Osteocyte (in vitro differentiated cells): ENCODE measurements at regions not wholly inside any gene's neighbourhood (a gene's known extent, or its start where the extent isn't known, plus 50 kb on each side); places are given as distances from the start of the nearest gene placed in this dataset.

Source experiments
- DNase-seq: peaks from one replicate; pipeline ENCODE4 v3.0.0; 2021; ENCODE audit warnings: mixed read lengths; ENCODE audit not compliant: unreplicated experiment; ENCODE audit errors: extremely low spot score
- H3K27ac Mint-ChIP-seq: one replicate; pipeline ENCODE4 v1.8.0; 2021; ENCODE audit warnings: mild to moderate bottlenecking, mixed read lengths; ENCODE audit not compliant: unreplicated experiment
- H3K27me3 Mint-ChIP-seq: one replicate; pipeline ENCODE4 v1.8.0; 2021; ENCODE audit warnings: mixed read lengths; ENCODE audit not compliant: unreplicated experiment
- H3K36me3 Mint-ChIP-seq: one replicate; pipeline ENCODE4 v1.8.0; 2021; ENCODE audit warnings: mixed read lengths; ENCODE audit not compliant: unreplicated experiment
- H3K4me1 Mint-ChIP-seq: one replicate; pipeline ENCODE4 v1.8.0; 2021; ENCODE audit warnings: mixed read lengths; ENCODE audit not compliant: unreplicated experiment
- H3K4me3 Mint-ChIP-seq: one replicate; pipeline ENCODE4 v1.8.0; 2021; ENCODE audit warnings: mild to moderate bottlenecking, moderate library complexity, mixed read lengths; ENCODE audit not compliant: unreplicated experiment
- H3K9me3 Mint-ChIP-seq: one replicate; pipeline ENCODE4 v1.8.0; 2021; ENCODE audit warnings: mixed read lengths; ENCODE audit not compliant: unreplicated experiment
- CTCF ChIP-seq: fragments of 200-600 bp; sonication (generic); IDR thresholded peaks from 2 replicates; pipeline ENCODE4 v1.5.0; 2021; ENCODE audit warnings: antibody characterized with exemption, mild to moderate bottlenecking, moderate library complexity

DNA sequence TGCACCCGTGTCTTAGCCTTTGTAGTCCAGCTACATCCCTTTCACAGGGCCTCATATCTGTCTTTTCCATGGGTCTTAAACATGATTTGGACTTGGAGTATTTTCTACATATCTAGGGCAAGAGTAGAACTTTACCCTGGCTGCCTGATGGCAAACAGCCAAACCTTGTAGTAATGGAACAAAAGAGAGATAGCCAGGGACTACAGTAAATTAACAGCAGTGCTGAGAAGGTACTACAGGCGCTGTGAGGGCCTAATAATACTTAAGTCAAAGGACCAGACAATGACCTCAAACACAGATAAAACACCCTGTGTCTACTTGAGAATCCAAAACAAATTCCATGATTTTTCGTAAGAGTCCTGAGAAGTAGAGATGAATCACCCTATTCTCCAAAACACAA lies 111.0 kb upstream of the WDR17 start:
- no peak for TF ChIP-seq CTCF
- Mint-ChIP-seq H3K36me3 (no peaks in the 10 kb centered on the region), H3K27ac (no peak overlapping the region), H3K4me3 (no peak overlapping the region), H3K4me1 (no peaks in the 10 kb centered on the region), H3K27me3 (peaks cover 17% of the 10 kb centered on the region), H3K9me3 (no peaks in the 10 kb centered on the region)
- no peak for DNase-seq

DNA sequence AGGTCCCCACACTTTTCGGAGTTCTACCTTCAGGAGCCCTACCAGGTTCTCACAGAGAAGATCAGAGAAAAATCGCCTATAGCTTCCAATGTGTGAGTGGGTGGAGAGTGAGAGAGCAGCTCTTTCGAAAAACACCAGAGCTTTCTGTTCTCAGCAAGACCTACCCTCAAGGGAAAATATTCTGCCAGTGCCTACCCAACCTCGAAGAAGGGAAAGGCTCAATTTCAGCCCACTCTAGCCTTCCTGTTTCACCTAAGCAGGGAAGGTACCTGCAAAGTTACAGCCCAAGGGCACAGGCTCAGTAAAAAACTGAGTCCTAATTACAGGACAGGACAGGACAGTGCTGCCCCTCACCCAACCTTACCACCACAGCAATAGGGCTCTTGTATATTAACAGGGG lies 104.0 kb upstream of the WDR17 start:
- H3K4me1 Mint-ChIP-seq = no peaks in the 10 kb centered on the region
- TF ChIP-seq CTCF = no peak

GRCh38 chr4:175970072-175970471 lies 95.6 kb upstream of the WDR17 start:
- DNase-seq = no peak
- TF ChIP-seq CTCF = no peak
- Mint-ChIP-seq H3K36me3 (no peaks in the 10 kb centered on the region), H3K27ac (no peak overlapping the region), H3K9me3 (peaks cover 4% of the 10 kb centered on the region), H3K4me1 (no peaks in the 10 kb centered on the region), H3K4me3 (no peak overlapping the region), H3K27me3 (peaks cover 31% of the 10 kb centered on the region)

More for the DNA sequence above, 104.0 kb upstream of the WDR17 start:
- no peak overlapping the region for H3K27ac Mint-ChIP-seq
- no peak for DNase-seq
- H3K36me3 Mint-ChIP-seq = no peaks in the 10 kb centered on the region
- no peaks in the 10 kb centered on the region for H3K9me3 Mint-ChIP-seq
- peaks cover 17% of the 10 kb centered on the region for H3K27me3 Mint-ChIP-seq
- no peak overlapping the region for H3K4me3 Mint-ChIP-seq

DNA sequence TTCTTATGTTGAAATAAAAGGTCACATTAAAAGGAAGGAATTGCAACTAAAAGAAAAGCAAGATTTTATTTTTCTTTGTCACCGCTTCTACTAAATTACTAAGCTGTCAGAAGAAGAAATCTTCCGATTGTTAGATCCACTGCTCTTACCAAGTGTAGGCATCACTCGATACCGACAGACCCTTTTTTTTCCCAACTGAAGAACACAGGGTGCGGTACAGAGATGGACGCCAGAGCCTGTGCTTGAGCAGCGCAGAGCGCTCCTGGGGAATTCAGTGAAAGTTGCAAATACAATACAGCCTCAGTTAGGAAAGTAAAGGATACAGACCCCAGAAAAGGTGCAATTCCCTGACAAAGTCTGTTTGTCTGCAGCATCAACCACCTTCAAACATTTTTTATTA lies 94.9 kb upstream of the WDR17 start:
- Mint-ChIP-seq H3K4me1 (no peaks in the 10 kb centered on the region), H3K36me3 (no peaks in the 10 kb centered on the region), H3K4me3 (no peak overlapping the region), H3K27me3 (peaks cover 31% of the 10 kb centered on the region), H3K9me3 (peaks cover 4% of the 10 kb centered on the region), H3K27ac (no peak overlapping the region)
- no peak for DNase-seq
- TF ChIP-seq CTCF = no peak

DNA sequence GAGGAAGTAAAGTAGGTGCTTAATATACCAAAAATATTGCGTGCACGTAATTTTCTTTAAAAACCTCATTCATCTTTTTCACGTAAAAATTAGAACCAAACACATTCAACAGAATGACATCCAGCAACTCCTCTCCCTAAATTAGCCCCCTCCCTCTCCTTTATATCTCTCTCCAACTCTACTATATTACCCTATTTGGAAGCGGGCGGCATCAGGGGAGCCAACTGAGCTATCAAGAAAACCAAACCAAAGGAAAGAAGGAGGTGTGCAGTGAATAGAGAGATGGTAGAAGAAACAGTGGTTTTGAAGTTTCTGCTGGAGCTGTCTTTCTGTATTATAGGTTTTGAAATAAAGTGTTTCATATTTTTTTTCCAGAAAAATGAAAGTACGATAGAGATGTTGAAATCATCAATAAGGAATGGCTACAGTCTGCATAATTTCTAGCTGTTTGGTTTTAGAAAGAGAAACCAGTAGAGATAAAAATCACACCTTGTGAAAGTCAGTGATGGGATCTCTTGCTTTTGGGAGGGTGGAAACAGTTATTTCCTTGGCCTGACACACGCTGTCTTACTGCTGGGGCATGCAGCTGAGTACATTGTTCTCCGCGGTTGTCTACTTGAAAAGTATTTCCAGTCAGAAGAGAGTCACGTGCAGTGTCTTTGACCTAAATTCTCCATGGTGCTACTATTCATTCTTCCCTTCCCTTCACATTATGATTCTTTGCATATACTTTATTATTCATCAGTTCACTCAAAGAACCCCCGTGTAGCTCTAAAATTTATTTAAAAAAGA lies 94.1 kb upstream of the WDR17 start:
- DNase-seq = no peak
- Mint-ChIP-seq H3K27ac (no peak overlapping the region), H3K27me3 (peaks cover 33% of the 10 kb centered on the region), H3K9me3 (peaks cover 4% of the 10 kb centered on the region), H3K4me1 (no peaks in the 10 kb centered on the region), H3K36me3 (no peaks in the 10 kb centered on the region), H3K4me3 (no peak overlapping the region)
- TF ChIP-seq CTCF = no peak
